Pancreas (tissue), 10 donors: ENCODE measurements at regions not wholly inside any gene's neighbourhood (a gene's known extent, or its start where the extent isn't known, plus 50 kb on each side); places are given as distances from the start of the nearest gene placed in this dataset.

Source experiments
- ATAC-seq, 4 donors: fragments of 200-7000 bp; cut with Tn5 transposase; one replicate each; pipeline versions ENCODE4 v1.8.0 to v1.9.1; 2020; ENCODE audit warnings: mild to moderate bottlenecking in 4 of 4, moderate library complexity in 4 of 4
- DNase-seq, 6 donors: peaks; one replicate each; pipeline ENCODE4 v3.0.0-alpha.2; 2020
- FAIRE-seq: peaks from 2 replicates; lab custom pipeline; 2012; peaks lifted over from hg19 to GRCh38; lab: Jason Lieb, UNC
- H3K27ac ChIP-seq, 4 donors: fragments of 200-600 bp; sonication (generic); 1 replicate in 3 of 4; 2 replicates in 1 of 4; pipeline versions ENCODE4 v1.5.0 to v1.8.0; 2020
- H3K27me3 ChIP-seq, 4 donors: fragments of 200-600 bp; one replicate each; pipeline ENCODE4 v1.8.0; 2021
- H3K36me3 ChIP-seq, 3 donors: fragments of 200-600 bp; sonication (generic) in 1 of 3; one replicate each; pipeline versions ENCODE4 v1.5.0 to v1.8.0; 2020 to 2021
- H3K4me1 ChIP-seq, 3 donors: fragments of 200-600 bp; one replicate each; pipeline ENCODE4 v1.8.0; 2021
- H3K4me3 ChIP-seq, 4 donors: fragments of 200-600 bp; sonication (generic) in 2 of 4; one replicate each; pipeline versions ENCODE4 v1.5.0 to v1.8.0; 2020 to 2021
- H3K9me3 ChIP-seq, 4 donors: fragments of 200-600 bp; one replicate each; pipeline ENCODE4 v1.8.0; 2021
- CTCF ChIP-seq, 4 donors: fragments of 200-600 bp; sonication (generic) in 3 of 4; IDR thresholded peaks; one replicate each; pipeline versions ENCODE4 v1.5.0 to v1.8.0; 2021; ENCODE audit warnings: antibody characterized with exemption in 4 of 4
- WGBS, 2 donors: extraction: QIAGEN DNeasy Blood & Tissue Kit; methylation state at CpG; one replicate each; pipeline ENCODE4 v1.1.7; 2013; 5-methylcytosine and 5-hydroxymethylcytosine counted together
- intact Hi-C, 3 donors: fragments of 100-400 bp; cut with DNase I; formaldehyde crosslinking; loops; one replicate each; pipeline versions ENCODE4 v1.11.1 to v1.14.2; 2022
- donor health status: healthy with polysubstance abuse.
- donor health status: DM: no; HTN: no; CAD: no; lungs with moderate emphysema.
- donor health status: DM: no; HTN: no; CAD: no.
- donor health status: control.
- donor health status: control.
- donor health status: Bipolar disorder and iron deficiency.
- donor health status: DM: yes; HTN: yes; CAD: no.
- donor health status: DM: no; HTN: no; CAD: no.
- donor health status: DM: no; HTN: no; CAD: no.
- donor health status: DM: yes; HTN: yes; CAD: no.

GRCh38 chr11:101729406-101730078 is 145.7 kb upstream of the TRPC6 start:
- TF ChIP-seq CTCF (IDR thresholded peaks at IDR 0.05) = no peak
- H3K9me3 ChIP-seq = no peaks in the 10 kb centered on the region
- H3K27ac ChIP-seq = no peak overlapping the region
- 54 to 61% methylated on average over 2 of the region's 2 CpGs for WGBS, 2 donors
- no peak overlapping the region for H3K4me3 ChIP-seq
- intact Hi-C loops = no loop called here
- DNase-seq = no peak
- no peaks in the 10 kb centered on the region for H3K27me3 ChIP-seq
- no peak for FAIRE-seq
- no peaks in the 10 kb centered on the region for H3K36me3 ChIP-seq
- H3K4me1 ChIP-seq = no peaks in the 10 kb centered on the region
- no peak for ATAC-seq

- WGBS, 2 donors = 43 to 52% methylated on average over 3 of the region's 3 CpGs
- no peak for FAIRE-seq
- ATAC-seq = no peak
- intact Hi-C loops = no loop called here
- H3K36me3 ChIP-seq = no peaks in the 10 kb centered on the region
- H3K4me3 ChIP-seq = no peak overlapping the region
- no peaks in the 10 kb centered on the region for H3K9me3 ChIP-seq
- no peak overlapping the region for H3K27ac ChIP-seq
- TF ChIP-seq CTCF (IDR thresholded peaks at IDR 0.05) = no peak
- H3K4me1 ChIP-seq = no peaks in the 10 kb centered on the region
- no peak for DNase-seq
- no peaks in the 10 kb centered on the region for H3K27me3 ChIP-seq
Observed at GRCh38 chr11:101727451-101727850, 143.6 kb upstream of the TRPC6 start.

- no peaks in the 10 kb centered on the region for H3K9me3 ChIP-seq
- intact Hi-C loops = no loop called here
- no peak for ATAC-seq
- no peak for FAIRE-seq
- no peaks in the 10 kb centered on the region for H3K36me3 ChIP-seq
- no peak for DNase-seq
- no peak overlapping the region for H3K4me3 ChIP-seq
- no peak for TF ChIP-seq CTCF (IDR thresholded peaks at IDR 0.05)
- H3K27me3 ChIP-seq = no peaks in the 10 kb centered on the region
- 23 to 31% methylated on average over 1 of the region's 1 CpG for WGBS, 2 donors
- H3K27ac ChIP-seq = no peak overlapping the region
- H3K4me1 ChIP-seq = no peaks in the 10 kb centered on the region
Observed at GRCh38 chr11:101726988-101727387, 143.2 kb upstream of the TRPC6 start.

GRCh38 chr11:101723371-101723770 is 139.6 kb upstream of the TRPC6 start:
- no peak overlapping the region for H3K4me3 ChIP-seq
- FAIRE-seq = no peak
- no peaks in the 10 kb centered on the region for H3K4me1 ChIP-seq
- 57 to 78% methylated on average over 1 of the region's 1 CpG for WGBS, 2 donors
- no peak overlapping the region for H3K27ac ChIP-seq
- no peaks in the 10 kb centered on the region for H3K27me3 ChIP-seq
- DNase-seq = no peak
- intact Hi-C loops = no loop called here
- H3K36me3 ChIP-seq = no peaks in the 10 kb centered on the region
- no peak for ATAC-seq
- no peak for TF ChIP-seq CTCF (IDR thresholded peaks at IDR 0.05)
- H3K9me3 ChIP-seq = no peaks in the 10 kb centered on the region

GRCh38 chr11:101721270-101721669 is 137.5 kb upstream of the TRPC6 start:
- Histone ChIP-seq H3K9me3 (no peaks in the 10 kb centered on the region), H3K36me3 (no peaks in the 10 kb centered on the region), H3K4me3 (no peak overlapping the region), H3K27ac (no peak overlapping the region), H3K4me1 (no peaks in the 10 kb centered on the region), H3K27me3 (no peaks in the 10 kb centered on the region)
- no peak for TF ChIP-seq CTCF (IDR thresholded peaks at IDR 0.05)
- DNase-seq = no peak
- no peak for FAIRE-seq
- ATAC-seq = no peak
- 56 to 68% methylated on average over 5 of the region's 5 CpGs for WGBS, 2 donors
- intact Hi-C loops = no loop called here
